Activated T-cell treated with anti-CD3 and anti-CD28 coated beads, Interleukin-2, amount 50 U/mL, for 4 hours (primary cell): ENCODE measurements at regions not wholly inside any gene's neighbourhood (a gene's known extent, or its start where the extent isn't known, plus 50 kb on each side); places are given as distances from the start of the nearest gene placed in this dataset.
"Not testable (repeated sequence)": the region's sequence is repeated elsewhere in the genome, so short reads cannot be mapped to it uniquely, and the experiment has no call there.

Source experiments
- ATAC-seq, 2 donors: fragments of 200-7000 bp; cut with Tn5 transposase; one replicate each; pipeline ENCODE4 v1.10.0; 2021
- DNase-seq: peaks from one replicate; pipeline ENCODE4 v3.0.0-alpha.2; 2020
- H3K27me3 Mint-ChIP-seq: one replicate; pipeline ENCODE4 v1.8.0; 2021; ENCODE audit warnings: low read depth, mixed read lengths
- H3K36me3 Mint-ChIP-seq: one replicate; pipeline ENCODE4 v1.8.0; 2022; ENCODE audit warnings: mixed read lengths; ENCODE audit not compliant: insufficient read depth
- H3K4me1 Mint-ChIP-seq: one replicate; pipeline ENCODE4 v1.8.0; 2021; ENCODE audit warnings: low read depth, mixed read lengths
- H3K4me3 Mint-ChIP-seq: one replicate; pipeline ENCODE4 v1.8.0; 2021; ENCODE audit warnings: mild to moderate bottlenecking, moderate library complexity, mixed read lengths
- H3K9me3 Mint-ChIP-seq: one replicate; pipeline ENCODE4 v1.8.0; 2021; ENCODE audit warnings: mixed read lengths

GRCh38 chr14:105855893-105856675 is 329.7 kb downstream of the TMEM121 start:
- H3K36me3 Mint-ChIP-seq: no peaks in the 10 kb centered on the region
- no peaks in the 10 kb centered on the region for H3K9me3 Mint-ChIP-seq
- H3K27me3 Mint-ChIP-seq: peaks cover 6% of the 10 kb centered on the region
- no peak overlapping the region for H3K4me3 Mint-ChIP-seq
- peaks cover 14% of the 10 kb centered on the region for H3K4me1 Mint-ChIP-seq
- DNase-seq: peak; percentile 4
- ATAC-seq: no peak

DNA sequence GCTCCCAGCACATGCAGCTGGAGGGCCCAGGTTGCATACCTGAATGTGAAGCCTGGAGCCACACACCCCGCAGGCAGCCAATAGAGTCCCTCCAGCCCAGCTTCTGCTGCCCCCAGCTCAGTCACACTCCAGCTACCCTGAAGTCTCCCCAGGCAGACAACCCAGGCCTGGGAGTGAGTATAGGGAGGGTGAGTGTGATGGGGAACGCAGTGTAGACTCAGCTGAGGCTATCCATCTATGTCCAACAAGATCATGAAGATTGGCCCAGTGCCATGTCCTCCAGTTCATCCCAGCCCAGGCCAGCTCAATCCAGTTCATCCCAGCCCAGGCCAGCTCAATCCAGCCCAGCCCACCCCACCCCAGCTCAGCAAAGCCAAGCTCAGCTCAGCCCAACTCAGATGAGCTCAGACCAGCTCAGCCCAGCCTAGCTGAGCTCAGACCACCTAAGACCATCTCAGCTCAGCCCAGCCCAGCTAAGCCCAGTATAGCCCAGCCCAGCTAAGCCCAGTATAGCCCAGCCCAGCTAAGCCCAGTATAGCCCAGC is 330.4 kb downstream of the TMEM121 start:
- peaks cover 19% of the 10 kb centered on the region for H3K4me1 Mint-ChIP-seq
- peaks cover 7% of the 10 kb centered on the region for H3K27me3 Mint-ChIP-seq
- no peaks in the 10 kb centered on the region for H3K36me3 Mint-ChIP-seq
- ATAC-seq (no peak), DNase-seq (no peak)
- H3K9me3 Mint-ChIP-seq: no peaks in the 10 kb centered on the region
- H3K4me3 Mint-ChIP-seq: peak overlapping the region; percentile 35

GRCh38 chr14:105857220-105857825 is 330.9 kb downstream of the TMEM121 start:
- ATAC-seq (no peak), DNase-seq (peak; percentile 2)
- no peaks in the 10 kb centered on the region for H3K9me3 Mint-ChIP-seq
- no peaks in the 10 kb centered on the region for H3K36me3 Mint-ChIP-seq
- H3K27me3 Mint-ChIP-seq: peaks cover 10% of the 10 kb centered on the region
- peak overlapping the region; percentile 35 for H3K4me3 Mint-ChIP-seq
- H3K4me1 Mint-ChIP-seq: peaks cover 25% of the 10 kb centered on the region

- Mint-ChIP-seq H3K4me1 (peaks cover 32% of the 10 kb centered on the region), H3K27me3 (peaks cover 16% of the 10 kb centered on the region), H3K9me3 (no peaks in the 10 kb centered on the region)
Observed at GRCh38 chr14:105857826-105858675, 331.7 kb downstream of the TMEM121 start.

GRCh38 chr14:105858676-105859025 is 332.3 kb downstream of the TMEM121 start:
- H3K27me3 Mint-ChIP-seq: peaks cover 19% of the 10 kb centered on the region
- H3K9me3 Mint-ChIP-seq: no peaks in the 10 kb centered on the region
- H3K4me3 Mint-ChIP-seq: peak overlapping the region; percentile 78
- DNase-seq (no peak), ATAC-seq (peak in 1 of 2 donors; percentile 9)
- peaks cover 32% of the 10 kb centered on the region for H3K4me1 Mint-ChIP-seq
- no peaks in the 10 kb centered on the region for H3K36me3 Mint-ChIP-seq

More at GRCh38 chr14:105857826-105858675, 331.7 kb downstream of the TMEM121 start:
- Mint-ChIP-seq H3K4me3 (peak overlapping the region; percentile 78), H3K36me3 (no peaks in the 10 kb centered on the region)
- DNase-seq (peak; percentile 4), ATAC-seq (peak; percentile 9 to 25)

GRCh38 chr14:105859073-105859716 is 332.8 kb downstream of the TMEM121 start:
- peak overlapping the region; percentile 78 for H3K4me3 Mint-ChIP-seq
- peak; percentile 3 for DNase-seq
- peaks cover 23% of the 10 kb centered on the region for H3K27me3 Mint-ChIP-seq
- peak in 1 of 2 donors; percentile 13 for ATAC-seq
- H3K36me3 Mint-ChIP-seq, H3K9me3 Mint-ChIP-seq: not testable (repeated sequence)
- peaks cover 32% of the 10 kb centered on the region for H3K4me1 Mint-ChIP-seq

DNA sequence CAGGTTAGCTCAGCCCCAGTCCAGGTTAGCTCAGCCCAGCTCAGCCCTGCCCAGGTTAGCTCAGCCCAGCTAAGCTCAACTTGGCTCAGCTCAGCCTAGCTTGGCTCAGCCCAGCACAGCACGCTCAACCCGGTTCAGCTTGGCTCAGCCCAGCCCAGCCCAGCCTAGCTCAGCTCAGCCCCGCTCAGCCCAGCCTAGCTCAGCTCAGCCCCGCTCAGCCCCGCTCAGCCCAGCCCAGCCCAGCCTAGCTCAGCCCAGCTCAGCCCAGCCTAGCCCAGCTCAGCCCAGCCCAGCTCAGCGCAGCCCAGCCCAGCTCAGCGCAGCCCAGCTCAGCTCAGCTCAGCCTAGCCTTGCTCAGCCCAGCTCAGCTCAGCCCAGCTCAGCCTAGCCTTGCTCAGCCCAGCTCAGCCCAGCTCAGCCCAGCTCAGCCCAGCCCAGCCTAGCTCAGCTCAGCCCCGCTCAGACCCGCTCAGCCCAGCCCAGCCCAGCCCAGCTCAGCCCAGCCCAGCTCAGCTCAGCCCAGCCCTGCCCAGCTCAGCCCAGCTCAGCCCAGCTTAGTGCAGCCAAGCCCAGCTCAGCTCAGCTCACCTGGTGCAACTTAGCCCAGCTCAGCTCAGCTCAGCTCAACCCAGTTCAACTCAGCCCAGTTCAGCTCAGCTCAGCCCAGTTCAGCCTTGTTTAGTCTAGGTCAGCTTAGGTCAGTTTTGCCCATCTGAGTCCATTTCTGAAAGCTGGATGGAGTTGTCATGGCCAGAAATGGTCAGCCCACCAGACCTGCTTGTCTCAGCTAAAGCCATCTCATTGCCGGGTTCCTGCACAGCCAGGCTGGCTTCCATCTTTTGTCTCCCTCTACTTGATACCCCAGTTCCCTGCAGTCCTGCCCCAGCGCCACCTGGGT is 333.6 kb downstream of the TMEM121 start:
- Mint-ChIP-seq H3K9me3 (no peaks in the 10 kb centered on the region), H3K4me3 (peak overlapping the region; percentile 78), H3K4me1 (peaks cover 30% of the 10 kb centered on the region), H3K27me3 (peaks cover 26% of the 10 kb centered on the region), H3K36me3 (no peaks in the 10 kb centered on the region)
- DNase-seq (peak; percentile 10), ATAC-seq (peak; percentile 19 to 34)

- DNase-seq (peak; percentile 3), ATAC-seq (no peak)
- Mint-ChIP-seq H3K4me3 (peak overlapping the region; percentile 78), H3K27me3 (peaks cover 28% of the 10 kb centered on the region), H3K9me3 (no peaks in the 10 kb centered on the region), H3K4me1 (peaks cover 27% of the 10 kb centered on the region), H3K36me3 (no peaks in the 10 kb centered on the region)
Observed at GRCh38 chr14:105860615-105861580, 334.5 kb downstream of the TMEM121 start.

- peaks cover 27% of the 10 kb centered on the region for H3K4me1 Mint-ChIP-seq
- no peaks in the 10 kb centered on the region for H3K36me3 Mint-ChIP-seq
- ATAC-seq: peak; percentile 32 to 51
- peak overlapping the region; percentile 78 for H3K4me3 Mint-ChIP-seq
- H3K27me3 Mint-ChIP-seq: peaks cover 28% of the 10 kb centered on the region
- H3K9me3 Mint-ChIP-seq: no peaks in the 10 kb centered on the region
- peak; percentile 4 for DNase-seq
Observed at GRCh38 chr14:105861985-105862465, 335.6 kb downstream of the TMEM121 start.

DNA sequence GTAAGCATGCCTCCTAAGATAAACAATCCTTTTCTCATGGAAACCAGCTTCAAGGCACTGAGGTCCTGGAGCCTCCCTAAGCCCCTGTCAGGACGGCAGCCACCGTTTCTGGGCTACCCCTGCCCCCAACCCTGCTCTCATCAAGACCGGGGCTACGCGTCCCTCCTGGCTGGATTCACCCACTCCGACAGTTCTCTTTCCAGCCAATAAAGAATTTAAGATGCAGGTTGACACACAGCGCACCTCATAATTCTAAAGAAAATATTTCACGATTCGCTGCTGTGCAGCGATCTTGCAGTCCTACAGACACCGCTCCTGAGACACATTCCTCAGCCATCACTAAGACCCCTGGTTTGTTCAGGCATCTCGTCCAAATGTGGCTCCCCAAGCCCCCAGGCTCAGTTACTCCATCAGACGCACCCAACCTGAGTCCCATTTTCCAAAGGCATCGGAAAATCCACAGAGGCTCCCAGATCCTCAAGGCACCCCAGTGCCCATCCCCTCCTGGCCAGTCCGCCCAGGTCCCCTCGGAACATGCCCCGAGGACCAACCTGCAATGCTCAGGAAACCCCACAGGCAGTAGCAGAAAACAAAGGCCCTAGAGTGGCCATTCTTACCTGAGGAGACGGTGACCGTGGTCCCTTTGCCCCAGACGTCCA is 336.3 kb downstream of the TMEM121 start:
- DNase-seq (no peak), ATAC-seq (no peak)
- Mint-ChIP-seq H3K36me3 (no peaks in the 10 kb centered on the region), H3K27me3 (peaks cover 28% of the 10 kb centered on the region), H3K4me3 (peak overlapping the region; percentile 78), H3K9me3 (no peaks in the 10 kb centered on the region), H3K4me1 (peaks cover 27% of the 10 kb centered on the region)

DNA sequence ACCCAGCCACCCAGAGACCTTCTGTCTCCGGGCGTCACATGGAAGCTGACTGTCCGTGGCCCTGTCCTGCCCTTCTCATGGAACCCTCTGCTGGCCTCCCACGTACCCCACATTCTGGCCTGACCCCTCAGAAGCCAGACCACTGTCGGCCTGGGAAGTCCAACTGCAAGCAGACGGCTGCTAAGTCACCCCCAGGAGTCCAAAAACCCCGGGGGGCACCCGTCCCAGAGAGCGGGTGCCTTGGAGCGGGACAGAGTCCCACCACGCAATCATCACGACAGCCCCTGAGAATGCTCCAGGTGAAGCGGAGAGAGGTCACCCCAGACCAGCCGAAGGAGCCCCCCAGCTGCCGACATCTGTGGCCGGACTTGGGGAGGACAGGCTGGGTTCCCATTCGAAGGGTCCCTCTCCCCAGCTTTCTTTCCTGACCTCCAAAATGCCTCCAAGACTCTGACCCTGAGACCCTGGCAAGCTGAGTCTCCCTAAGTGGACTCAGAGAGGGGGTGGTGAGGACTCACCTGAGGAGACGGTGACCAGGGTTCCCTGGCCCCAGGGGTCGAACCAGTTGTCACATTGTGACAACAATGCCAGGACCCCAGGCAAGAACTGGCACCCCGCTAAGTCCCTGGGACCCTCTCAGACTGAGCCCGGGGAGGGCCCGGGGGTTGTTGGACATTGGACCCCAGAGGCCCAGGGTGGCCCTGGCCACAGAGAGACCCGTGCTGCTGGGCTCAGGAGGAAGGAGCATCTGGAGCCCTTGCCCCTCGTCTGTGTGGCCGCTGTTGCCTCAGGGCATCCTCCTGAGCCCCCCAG is 337.1 kb downstream of the TMEM121 start:
- peak overlapping the region; percentile 78 for H3K4me3 Mint-ChIP-seq
- no peak for ATAC-seq
- DNase-seq: peak; percentile 4

More for the DNA sequence above, 337.1 kb downstream of the TMEM121 start:
- no peaks in the 10 kb centered on the region for H3K9me3 Mint-ChIP-seq
- H3K27me3 Mint-ChIP-seq: peaks cover 28% of the 10 kb centered on the region
- no peaks in the 10 kb centered on the region for H3K36me3 Mint-ChIP-seq
- H3K4me1 Mint-ChIP-seq: peaks cover 27% of the 10 kb centered on the region
